Fibroblast of mammary gland (primary cell): ENCODE measurements at regions not wholly inside any gene's neighbourhood (a gene's known extent, or its start where the extent isn't known, plus 50 kb on each side); places are given as distances from the start of the nearest gene placed in this dataset.
"Not testable (repeated sequence)": the region's sequence is repeated elsewhere in the genome, so short reads cannot be mapped to it uniquely, and the experiment has no call there.

Experiments used
- DNase-seq: peaks from one replicate; pipeline ENCODE4 v3.0.0-alpha.2; 2010; ENCODE audit warnings: low read depth
- H3K4me3 ChIP-seq: 2 replicates; pipeline ENCODE4 v1.5.1; 2011; ENCODE audit warnings: low read depth, mild to moderate bottlenecking, low read length, moderate library complexity; ENCODE audit not compliant: control insufficient read depth
- CTCF ChIP-seq: conservative IDR thresholded peaks from 2 replicates; pipeline ENCODE4 v1.5.1; 2011; ENCODE audit warnings: low read depth, low read length, inconsistent platforms; ENCODE audit not compliant: control insufficient read depth, insufficient read depth

- no peak for DNase-seq
- no peak overlapping the region for H3K4me3 ChIP-seq
- TF ChIP-seq CTCF = no peak
These were observed 354.2 kb downstream of the TMEM121 start for GRCh38 chr14:105880616-105881015.

- no peak for TF ChIP-seq CTCF
- DNase-seq = no peak
These were observed 354.9 kb downstream of the TMEM121 start for GRCh38 chr14:105881021-105881930.

DNA sequence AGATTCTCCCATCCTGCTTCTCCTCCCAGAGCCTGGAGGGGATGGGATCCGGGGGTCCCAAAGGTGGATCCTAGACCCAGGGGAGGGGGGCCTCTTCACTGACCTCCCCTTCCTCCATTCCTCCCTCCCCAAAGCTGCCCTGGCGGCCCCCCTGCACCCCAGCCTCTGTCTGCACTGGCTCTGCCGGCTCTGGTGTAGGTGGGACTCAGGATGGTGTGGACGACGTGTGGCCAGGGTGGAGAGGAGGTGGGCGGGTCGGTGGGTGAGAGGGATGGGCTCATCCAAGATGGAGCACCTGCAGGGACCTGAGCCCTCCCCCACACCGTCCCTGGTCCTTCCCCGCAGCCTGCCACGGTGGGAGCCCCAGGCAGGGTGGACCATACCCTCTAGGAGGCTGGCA is 355.6 kb downstream of the TMEM121 start:
- not testable (repeated sequence) for DNase-seq

More at GRCh38 chr14:105881021-105881930, 354.9 kb downstream of the TMEM121 start:
- H3K4me3 ChIP-seq = no peak overlapping the region

GRCh38 chr14:105882626-105883025 is 356.2 kb downstream of the TMEM121 start:
- DNase-seq = no peak
- no peak for TF ChIP-seq CTCF
- H3K4me3 ChIP-seq = no peak overlapping the region

More for the DNA sequence above, 355.6 kb downstream of the TMEM121 start:
- not testable (repeated sequence) for H3K4me3 ChIP-seq

DNA sequence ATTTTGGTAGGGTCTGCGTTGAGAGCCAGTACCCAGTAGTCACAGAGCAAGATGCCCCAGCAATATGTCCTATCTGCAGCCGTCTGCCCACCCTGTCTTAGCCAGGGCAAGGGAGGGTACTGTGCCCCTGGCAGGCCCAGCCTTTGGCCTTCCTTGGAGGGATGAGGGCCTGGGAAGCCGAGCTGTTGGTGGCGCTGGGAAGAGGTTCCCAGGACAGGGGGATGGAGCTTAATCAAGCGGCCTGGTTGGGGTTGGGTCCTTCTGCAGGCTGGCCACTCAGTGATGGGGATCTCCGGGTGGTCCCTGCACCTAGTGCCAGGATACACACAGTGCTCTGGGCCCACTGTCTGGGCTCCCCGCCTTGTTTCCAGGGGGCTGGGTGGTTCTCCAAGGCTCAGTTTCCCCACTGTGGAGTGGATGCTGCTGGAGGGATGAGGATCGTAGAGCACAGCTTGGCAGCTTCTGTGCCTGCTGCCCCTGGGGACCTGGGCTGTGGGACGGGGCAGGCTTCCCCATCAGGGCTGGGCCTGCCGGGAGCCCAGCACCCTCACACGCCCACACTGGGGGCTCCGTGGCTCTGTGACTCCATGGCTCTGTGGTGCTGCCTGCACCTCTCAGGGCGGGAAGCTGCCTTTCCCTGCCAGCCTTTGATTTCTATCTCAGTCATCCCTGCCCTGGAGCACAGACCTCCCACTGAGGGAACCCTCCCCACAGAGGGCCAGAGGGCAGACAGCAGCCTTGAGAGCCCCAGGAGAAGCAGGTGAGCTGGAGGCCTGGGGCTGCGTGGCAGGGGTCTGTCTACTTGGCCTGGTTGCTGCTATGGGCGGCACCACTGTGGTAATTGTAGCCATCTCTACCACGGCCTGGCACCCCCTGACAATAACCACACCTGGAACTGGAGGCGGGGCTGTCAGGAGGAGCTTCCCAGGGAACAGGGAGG is 357.0 kb downstream of the TMEM121 start:
- TF ChIP-seq CTCF = no peak
- no peak overlapping the region for H3K4me3 ChIP-seq
- no peak for DNase-seq

DNA sequence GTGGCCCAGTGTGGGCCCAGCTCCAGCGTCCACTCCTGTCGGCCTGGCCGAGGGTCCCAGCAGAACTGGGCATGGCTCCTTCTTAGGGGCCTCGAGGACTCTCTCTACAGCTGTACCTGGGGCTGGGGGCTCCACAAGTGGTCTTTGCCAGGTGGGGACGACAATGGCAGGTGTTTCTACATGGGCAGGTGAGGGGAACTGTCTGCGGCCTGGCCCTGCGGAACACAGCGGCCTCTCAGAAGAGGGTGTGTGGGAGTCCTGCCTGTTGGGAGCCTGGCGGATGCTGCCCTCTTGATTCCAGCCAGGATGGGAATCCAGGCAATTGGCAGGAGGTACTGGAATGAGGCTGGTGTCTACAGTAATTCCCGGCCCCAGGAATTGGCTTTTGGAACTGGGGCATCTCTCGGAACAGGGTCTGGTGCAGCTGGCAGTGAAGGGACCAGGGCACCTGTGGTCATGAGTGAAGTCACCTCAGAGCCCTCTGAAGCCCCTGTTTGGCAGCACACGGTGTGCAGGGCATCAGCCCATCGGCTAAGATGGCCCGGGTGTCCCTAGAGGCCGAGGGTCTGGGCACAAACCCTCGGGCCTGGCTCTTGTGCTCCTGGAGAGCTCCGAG is 357.9 kb downstream of the TMEM121 start:
- not testable (repeated sequence) for DNase-seq, H3K4me3 ChIP-seq

DNA sequence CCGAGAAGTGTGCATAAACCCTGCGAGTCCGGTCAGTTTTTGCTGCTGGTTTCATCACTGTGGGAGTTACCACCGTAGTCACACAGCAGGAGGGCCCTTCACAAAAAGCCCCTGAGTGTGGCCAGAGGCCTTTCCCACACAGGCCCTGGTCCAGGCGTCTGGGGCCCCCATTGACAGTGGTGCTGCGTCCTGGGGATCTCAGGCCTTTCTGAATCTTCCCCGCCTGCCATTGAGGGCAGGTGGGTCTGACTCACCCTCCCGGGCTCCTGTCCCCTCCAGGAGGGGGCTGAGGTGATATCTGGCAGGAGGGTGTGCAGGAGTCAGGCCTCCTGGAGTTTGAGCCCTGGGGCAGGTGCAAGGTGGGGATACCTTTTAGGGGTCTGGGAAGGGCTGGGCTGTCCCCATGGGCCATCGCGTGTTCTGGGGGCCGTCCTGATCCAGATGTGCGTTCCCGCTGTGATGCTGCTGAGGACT is 358.5 kb downstream of the TMEM121 start:
- DNase-seq = no peak
- H3K4me3 ChIP-seq = no peak overlapping the region
- TF ChIP-seq CTCF = no peak
